GM21737 (cell line): ENCODE measurements at regions not wholly inside any gene's neighbourhood (a gene's known extent, or its start where the extent isn't known, plus 50 kb on each side); places are given as distances from the start of the nearest gene placed in this dataset.
"Not testable (repeated sequence)": the region's sequence is repeated elsewhere in the genome, so short reads cannot be mapped to it uniquely, and the experiment has no call there.

Experiments
- ATAC-seq: cut with Tn5 transposase; IDR thresholded peaks from one replicate; pipeline ENCODE4 v1.9.1; 2021; ENCODE audit warnings: mild to moderate bottlenecking, moderate library complexity; ENCODE audit not compliant: unreplicated experiment

DNA sequence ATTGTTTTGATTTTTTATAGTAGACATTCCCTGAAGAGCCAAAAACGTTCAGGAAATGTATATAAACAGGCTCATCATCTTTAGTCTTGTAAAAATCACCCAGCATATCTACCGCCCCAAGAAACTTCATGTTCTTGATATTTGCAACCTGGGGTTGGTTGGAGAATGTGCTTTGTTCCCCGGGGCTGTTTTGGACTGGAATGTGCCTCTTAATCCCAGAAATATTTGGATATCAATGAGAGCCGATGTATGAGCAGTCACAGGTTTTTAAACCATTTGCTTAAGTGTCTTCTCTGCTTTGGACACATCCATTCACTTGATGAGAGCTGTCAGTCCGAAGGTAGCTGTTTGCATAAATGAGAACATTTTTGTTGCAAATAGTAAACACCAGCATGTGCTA, 449.7 kb downstream of the PCDH7 start:
- no peak for ATAC-seq

DNA sequence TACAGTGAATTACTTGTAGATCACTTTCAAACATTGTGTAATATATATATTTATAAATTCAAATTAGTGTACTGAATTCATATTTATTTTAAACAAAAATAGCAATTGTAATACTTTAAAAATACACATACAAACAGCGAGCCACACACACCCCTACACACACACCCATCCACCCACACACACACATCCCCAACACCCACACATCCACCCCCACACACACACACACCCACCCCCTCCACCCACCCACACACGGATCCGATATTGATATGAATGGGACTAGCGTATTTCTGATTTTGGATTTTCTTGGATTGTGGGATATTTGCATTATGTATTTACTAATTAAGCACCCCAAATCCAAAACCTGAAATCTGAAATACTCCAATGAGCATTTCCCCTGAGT, 451.2 kb downstream of the PCDH7 start:
- ATAC-seq, result no peak

DNA sequence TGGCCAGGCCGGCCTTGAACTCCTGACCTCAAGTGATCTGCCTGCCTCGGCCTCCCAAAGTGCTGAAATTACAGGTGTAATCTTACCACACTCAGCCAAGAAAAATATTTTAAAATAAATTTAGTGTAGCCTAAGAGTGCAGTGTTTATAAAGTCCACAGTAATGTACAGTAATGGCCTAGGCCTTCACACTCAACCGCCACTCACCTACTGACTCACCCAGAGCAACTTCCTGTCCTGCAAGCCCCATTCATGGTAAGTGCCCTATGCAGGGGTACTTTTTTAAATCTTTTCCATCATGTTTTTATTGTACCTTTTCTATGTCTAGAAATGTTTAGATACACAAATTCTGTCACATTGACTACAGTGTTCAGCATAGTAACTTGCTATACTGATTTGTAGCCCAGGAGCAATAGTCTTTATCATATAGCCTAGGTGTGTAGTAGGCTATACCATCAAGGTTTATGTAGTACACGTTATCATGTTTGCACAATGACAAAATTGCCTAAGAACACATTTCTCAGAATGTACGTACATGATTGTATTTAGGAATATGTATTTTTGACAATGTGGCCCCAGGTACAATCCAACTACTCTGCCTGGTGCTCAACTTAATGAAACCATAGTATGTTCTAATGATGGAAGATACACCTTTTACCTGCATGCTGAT, 455.2 kb downstream of the PCDH7 start:
- no peak for ATAC-seq

DNA sequence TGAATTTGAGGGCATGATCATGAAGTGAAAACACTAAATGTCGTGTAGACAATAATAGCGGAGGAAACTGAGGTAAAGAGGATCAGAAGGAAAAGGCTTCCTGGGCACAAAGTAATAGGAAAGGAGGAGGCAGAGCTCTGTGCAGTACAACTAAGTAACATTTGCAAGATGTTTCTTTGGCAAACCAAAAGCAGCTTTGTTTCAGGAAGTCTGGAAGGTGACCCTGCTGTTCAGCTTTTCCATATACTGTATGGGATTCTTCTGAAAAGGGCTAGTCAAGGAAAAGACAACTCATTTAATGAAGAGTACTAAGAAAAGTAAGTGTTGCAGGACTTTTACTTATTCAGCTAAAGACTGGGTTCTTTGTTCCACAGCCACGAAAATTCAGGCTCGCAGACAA, 463.1 kb downstream of the PCDH7 start:
- no peak for ATAC-seq

DNA sequence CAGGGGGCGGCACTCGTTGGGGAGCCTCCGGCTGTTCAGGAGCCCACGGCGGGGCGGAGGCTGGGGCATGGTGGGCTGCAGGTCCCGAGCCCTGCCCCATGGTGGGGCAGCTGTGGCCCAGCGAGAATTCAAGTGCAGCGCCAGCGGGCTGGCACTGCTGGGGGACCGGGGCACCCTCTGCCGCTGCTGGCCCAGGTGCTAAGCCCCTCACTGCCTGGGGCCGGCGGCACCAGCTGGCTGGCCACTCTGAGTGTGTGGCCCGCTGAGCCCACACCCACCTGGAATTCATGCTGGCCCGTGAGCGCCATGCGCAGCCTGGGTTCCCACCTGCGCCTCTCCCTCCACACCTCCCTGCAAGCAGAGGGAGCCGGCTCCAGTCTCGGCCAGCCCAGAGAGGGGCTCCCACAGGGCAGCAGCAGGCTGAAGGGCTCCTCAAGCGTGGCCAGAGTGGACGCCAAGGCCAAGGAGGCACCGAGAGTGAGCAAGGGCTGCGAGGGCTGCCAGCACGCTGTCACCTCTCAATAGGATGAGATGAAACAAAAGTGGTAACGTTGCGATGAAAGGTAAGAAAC, 464.9 kb downstream of the PCDH7 start:
- ATAC-seq, result no peak

DNA sequence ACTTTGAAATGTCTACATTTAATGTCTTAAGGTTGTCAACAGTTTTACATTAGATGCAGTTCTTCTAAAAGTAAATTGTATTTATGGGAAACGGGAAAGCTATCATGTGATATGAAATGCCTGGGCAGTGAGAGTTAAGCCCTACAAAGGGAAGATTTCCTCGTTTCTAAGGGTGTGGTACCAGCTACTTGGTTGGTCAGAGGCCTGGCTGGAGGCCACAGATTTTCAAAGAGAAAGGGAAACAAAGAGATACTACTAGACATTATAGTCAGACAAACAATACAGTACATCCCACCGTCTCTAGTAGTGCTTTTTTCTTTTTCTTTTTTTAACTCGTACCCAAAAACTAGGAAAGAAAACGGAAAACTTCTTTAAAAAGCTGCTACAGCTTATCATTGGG, 467.8 kb downstream of the PCDH7 start:
- ATAC-seq, result no peak

GRCh38 chr4:31189938-31190337, 469.8 kb downstream of the PCDH7 start:
- ATAC-seq, result no peak

- ATAC-seq, result no peak
These were observed 470.5 kb downstream of the PCDH7 start for GRCh38 chr4:31190671-31191070.

- no peak for ATAC-seq
These were observed 472.2 kb downstream of the PCDH7 start for GRCh38 chr4:31192341-31192740.

DNA sequence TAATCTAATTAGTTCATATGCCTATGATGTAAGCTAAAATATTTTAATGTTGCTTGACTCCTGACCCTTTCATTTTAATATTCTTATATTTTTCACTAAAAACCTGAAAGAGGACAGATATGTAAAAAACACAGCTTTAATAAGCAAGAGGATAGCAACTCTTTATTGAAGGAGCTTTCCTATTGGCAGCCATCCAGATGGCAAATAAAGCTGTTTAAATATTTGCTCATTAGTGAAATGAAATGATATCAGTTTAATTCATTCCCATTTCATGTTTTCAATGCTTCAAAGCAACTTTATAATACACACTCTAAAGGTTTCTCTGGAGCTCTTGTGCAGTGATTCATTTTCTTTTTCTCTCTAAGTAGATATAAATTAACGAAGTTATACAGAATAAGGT, 473.4 kb downstream of the PCDH7 start:
- no peak for ATAC-seq

GRCh38 chr4:31194823-31195222, 474.7 kb downstream of the PCDH7 start:
- no peak for ATAC-seq

DNA sequence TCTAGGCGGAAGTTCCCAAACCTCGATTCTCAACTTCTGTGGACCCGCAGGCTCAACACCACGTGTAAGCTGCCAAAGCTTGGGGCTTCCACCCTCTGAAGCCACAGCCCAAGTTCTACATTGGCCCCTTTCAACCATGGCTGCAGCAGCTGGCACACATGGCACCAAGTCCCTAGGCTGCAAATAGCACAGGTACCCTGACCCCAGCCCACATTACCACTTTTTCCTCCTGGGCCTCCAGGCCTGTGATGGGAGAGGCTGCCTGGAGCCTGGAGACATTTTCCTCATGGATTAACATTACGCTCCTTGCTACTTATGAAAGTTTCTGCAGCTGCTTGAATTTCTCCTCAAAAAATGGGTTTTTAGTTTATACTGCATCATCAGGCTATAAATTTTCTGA, 479.5 kb downstream of the PCDH7 start:
- no peak for ATAC-seq

GRCh38 chr4:31202054-31202453, 481.9 kb downstream of the PCDH7 start:
- ATAC-seq, result not testable (repeated sequence)

DNA sequence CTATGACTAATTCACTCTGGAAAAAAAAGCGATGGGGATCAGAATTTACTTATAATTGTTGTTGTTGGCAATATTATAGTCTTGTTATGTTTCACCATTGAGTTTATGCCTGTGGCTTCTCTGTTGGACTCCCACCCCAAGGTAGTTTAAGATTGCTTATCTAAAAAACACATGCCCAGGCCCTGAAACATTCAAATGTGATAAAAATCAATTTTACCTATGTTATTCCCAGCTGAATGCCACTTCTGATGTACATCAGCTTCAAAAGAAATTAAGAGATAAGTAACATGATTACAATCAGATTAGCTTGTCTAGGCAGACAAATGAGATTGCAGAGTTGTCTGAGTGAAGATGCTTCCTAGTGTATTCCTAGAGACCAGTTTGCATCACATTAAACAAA, 484.7 kb downstream of the PCDH7 start:
- ATAC-seq, result no peak

- ATAC-seq, result no peak
These were observed 500.8 kb downstream of the PCDH7 start for GRCh38 chr4:31220921-31221320.

GRCh38 chr4:31228068-31228467, 507.9 kb downstream of the PCDH7 start:
- no peak for ATAC-seq

GRCh38 chr4:31230594-31230993, 510.4 kb downstream of the PCDH7 start:
- no peak for ATAC-seq

- ATAC-seq, result no peak
These were observed 514.3 kb downstream of the PCDH7 start for GRCh38 chr4:31234494-31234893.

- ATAC-seq, result no peak
These were observed 514.7 kb downstream of the PCDH7 start for GRCh38 chr4:31234901-31235300.

DNA sequence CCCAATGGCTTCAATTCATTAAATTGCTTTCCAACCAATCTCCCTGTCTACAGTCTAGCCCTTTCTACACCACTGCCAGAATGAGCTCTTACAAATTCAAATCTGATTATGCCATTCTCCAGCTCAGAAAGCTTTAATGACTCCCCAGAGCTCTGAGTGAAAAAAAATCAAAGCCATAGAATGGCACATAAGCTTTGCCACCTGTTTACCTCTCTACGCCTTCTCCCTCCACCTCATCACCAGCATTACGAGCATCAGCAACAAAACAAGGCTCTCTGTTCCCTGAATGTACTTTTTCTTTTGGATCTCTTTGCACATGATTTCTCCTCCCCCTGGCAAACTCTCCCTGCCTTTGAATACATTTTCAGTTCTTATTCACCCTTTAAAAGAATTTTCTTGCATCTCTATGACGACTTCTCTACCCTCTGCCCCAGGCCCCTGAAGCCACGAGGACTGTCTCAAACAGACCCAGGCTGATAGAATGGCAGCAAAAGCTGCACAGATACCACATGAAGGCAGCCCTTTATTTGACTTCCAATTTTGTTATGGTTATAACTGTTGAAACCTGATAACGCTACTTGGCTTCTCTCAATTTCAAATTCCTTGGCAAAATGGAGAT, 516.0 kb downstream of the PCDH7 start:
- ATAC-seq, result no peak

DNA sequence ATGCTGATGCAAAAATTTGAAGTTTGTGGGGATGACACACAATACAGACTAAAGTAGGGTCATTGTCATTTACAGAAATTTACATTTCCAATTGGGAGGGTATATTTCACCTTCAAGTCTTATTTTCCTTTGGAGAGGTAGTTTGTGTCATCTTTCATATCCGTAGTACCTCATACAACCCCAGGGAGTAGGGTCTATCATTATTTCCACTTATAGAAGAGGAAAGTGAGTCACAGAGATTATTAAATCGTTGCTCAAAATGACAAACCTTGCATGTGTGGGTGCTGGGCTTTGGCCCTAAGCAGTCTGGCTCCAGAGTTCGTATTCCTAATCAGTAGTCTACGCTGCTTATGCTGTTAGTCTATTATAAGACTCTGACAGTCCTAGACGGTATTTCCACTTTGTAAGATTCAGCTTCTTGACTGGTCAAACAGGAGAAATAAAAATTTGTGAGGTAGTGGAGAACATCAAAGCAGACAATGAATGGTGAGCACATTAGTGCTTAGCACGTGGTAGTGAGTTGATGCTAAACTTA, 516.5 kb downstream of the PCDH7 start:
- ATAC-seq, result no peak

- no peak for ATAC-seq
These were observed 517.1 kb downstream of the PCDH7 start for GRCh38 chr4:31237233-31237632.
